ENCODE measurements at regions not wholly inside any gene's neighbourhood (a gene's known extent, or its start where the extent isn't known, plus 50 kb on each side); places are given as distances from the start of the nearest gene placed in this dataset.
"Not testable (repeated sequence)": the region's sequence is repeated elsewhere in the genome, so short reads cannot be mapped to it uniquely, and the experiment has no call there.

DNA sequence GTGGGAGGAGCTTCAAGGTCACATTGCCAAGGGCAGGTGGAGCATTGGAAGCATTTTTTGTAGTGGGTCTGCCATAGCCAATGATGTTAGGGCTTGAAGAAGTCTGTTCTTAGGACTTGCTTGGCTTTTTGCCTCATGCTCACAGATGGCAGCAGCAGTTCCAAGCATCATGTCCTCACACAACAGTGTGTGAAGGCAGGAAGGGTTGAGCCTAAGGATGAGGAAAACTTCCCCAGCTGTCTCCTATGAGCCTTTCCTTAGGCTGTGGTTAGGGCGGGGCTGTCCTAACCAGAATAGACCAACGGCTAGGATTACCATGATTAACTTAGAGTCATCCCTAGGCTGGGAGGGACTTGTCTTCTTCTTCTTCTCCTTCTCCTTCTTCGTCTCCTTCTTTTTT is 76.2 kb upstream of the KCNA1 start:
- no peak for DNase-seq (ENCODE audit: insufficient read length, low spot score)
- FAIRE-seq: no peak

GRCh38 chr12:4842401-4842800 is 67.3 kb upstream of the KCNA1 start:
- peak; percentile 72 for FAIRE-seq
- TF ChIP-seq SPI1 (IDR thresholded peaks at IDR 0.05; ENCODE audit: low read depth, low read length): peak; percentile 84
- DNase-seq (ENCODE audit: insufficient read length, low spot score): not testable (repeated sequence)

More for the DNA sequence above, 76.2 kb upstream of the KCNA1 start:
- no peak for TF ChIP-seq POLR2AphosphoS5 (IDR thresholded peaks at IDR 0.05; ENCODE audit: low read depth, low read length)
- no peak for TF ChIP-seq POLR2A (IDR thresholded peaks at IDR 0.05; ENCODE audit: low read depth, low read length)
- no peak for TF ChIP-seq TAF1 (IDR thresholded peaks at IDR 0.05; ENCODE audit: low read depth, low read length)
- TF ChIP-seq POU2F2 (IDR thresholded peaks at IDR 0.05; ENCODE audit: low read depth, low read length): no peak
- TF ChIP-seq SPI1 (IDR thresholded peaks at IDR 0.05; ENCODE audit: low read depth, low read length): no peak
- no peak for TF ChIP-seq PAX5 (IDR thresholded peaks at IDR 0.05; ENCODE audit: insufficient read depth, low read length, severe bottlenecking)

- TF ChIP-seq TAF1 (IDR thresholded peaks at IDR 0.05; ENCODE audit: low read depth, low read length) (no peak), POU2F2 (IDR thresholded peaks at IDR 0.05; ENCODE audit: low read depth, low read length) (no peak), PAX5 (IDR thresholded peaks at IDR 0.05; ENCODE audit: insufficient read depth, low read length, severe bottlenecking) (no peak), SPI1 (IDR thresholded peaks at IDR 0.05; ENCODE audit: low read depth, low read length) (no peak), POLR2AphosphoS5 (IDR thresholded peaks at IDR 0.05; ENCODE audit: low read depth, low read length) (no peak), POLR2A (IDR thresholded peaks at IDR 0.05; ENCODE audit: low read depth, low read length) (no peak)
- FAIRE-seq: no peak
These were observed 65.8 kb upstream of the KCNA1 start for GRCh38 chr12:4843907-4844306.

DNA sequence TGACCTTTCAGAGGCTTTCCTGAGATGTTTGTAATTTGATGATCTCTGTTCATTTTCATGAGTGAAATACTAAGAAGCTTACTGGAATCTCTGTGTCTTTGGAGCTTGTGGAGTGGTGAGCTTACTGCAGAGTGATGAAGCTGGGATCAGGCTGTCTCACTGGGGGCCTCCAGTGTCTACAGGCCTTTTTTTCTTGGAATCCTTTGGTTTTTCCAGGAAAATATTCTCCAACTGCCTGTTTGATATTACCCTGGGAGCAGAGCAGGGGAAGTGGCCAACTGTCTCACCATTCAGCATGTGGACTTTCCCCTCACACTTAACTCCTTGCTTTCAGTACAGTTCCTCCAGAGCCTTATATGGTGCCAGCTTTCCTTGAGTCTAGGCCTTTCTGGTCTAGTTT is 62.0 kb upstream of the KCNA1 start:
- no peak for TF ChIP-seq POLR2A (IDR thresholded peaks at IDR 0.05; ENCODE audit: low read depth, low read length)
- no peak for TF ChIP-seq POU2F2 (IDR thresholded peaks at IDR 0.05; ENCODE audit: low read depth, low read length)
- TF ChIP-seq TAF1 (IDR thresholded peaks at IDR 0.05; ENCODE audit: low read depth, low read length): no peak
- no peak for TF ChIP-seq PAX5 (IDR thresholded peaks at IDR 0.05; ENCODE audit: insufficient read depth, low read length, severe bottlenecking)
- no peak for TF ChIP-seq SPI1 (IDR thresholded peaks at IDR 0.05; ENCODE audit: low read depth, low read length)
- FAIRE-seq (no peak), DNase-seq (ENCODE audit: insufficient read length, low spot score) (no peak)

More at GRCh38 chr12:4843907-4844306, 65.8 kb upstream of the KCNA1 start:
- no peak for DNase-seq (ENCODE audit: insufficient read length, low spot score)

- TF ChIP-seq POLR2AphosphoS5 (IDR thresholded peaks at IDR 0.05; ENCODE audit: low read depth, low read length) (no peak), POU2F2 (IDR thresholded peaks at IDR 0.05; ENCODE audit: low read depth, low read length) (no peak), PAX5 (IDR thresholded peaks at IDR 0.05; ENCODE audit: insufficient read depth, low read length, severe bottlenecking) (no peak), POLR2A (IDR thresholded peaks at IDR 0.05; ENCODE audit: low read depth, low read length) (no peak), TAF1 (IDR thresholded peaks at IDR 0.05; ENCODE audit: low read depth, low read length) (no peak)
- no peak for FAIRE-seq
- DNase-seq (ENCODE audit: insufficient read length, low spot score): no peak
These were observed 60.6 kb upstream of the KCNA1 start for GRCh38 chr12:4849115-4849541.

- FAIRE-seq: no peak
- no peak for DNase-seq (ENCODE audit: insufficient read length, low spot score)
- TF ChIP-seq POU2F2 (IDR thresholded peaks at IDR 0.05; ENCODE audit: low read depth, low read length) (no peak), TAF1 (IDR thresholded peaks at IDR 0.05; ENCODE audit: low read depth, low read length) (no peak), POLR2A (IDR thresholded peaks at IDR 0.05; ENCODE audit: low read depth, low read length) (no peak), POLR2AphosphoS5 (IDR thresholded peaks at IDR 0.05; ENCODE audit: low read depth, low read length) (no peak), SPI1 (IDR thresholded peaks at IDR 0.05; ENCODE audit: low read depth, low read length) (no peak), PAX5 (IDR thresholded peaks at IDR 0.05; ENCODE audit: insufficient read depth, low read length, severe bottlenecking) (no peak)
These were observed 59.8 kb upstream of the KCNA1 start for GRCh38 chr12:4849795-4850345.

GRCh38 chr12:4850857-4851380 is 58.8 kb upstream of the KCNA1 start:
- TF ChIP-seq POLR2AphosphoS5 (IDR thresholded peaks at IDR 0.05; ENCODE audit: low read depth, low read length) (no peak), POLR2A (IDR thresholded peaks at IDR 0.05; ENCODE audit: low read depth, low read length) (no peak), TAF1 (IDR thresholded peaks at IDR 0.05; ENCODE audit: low read depth, low read length) (no peak), POU2F2 (IDR thresholded peaks at IDR 0.05; ENCODE audit: low read depth, low read length) (no peak), PAX5 (IDR thresholded peaks at IDR 0.05; ENCODE audit: insufficient read depth, low read length, severe bottlenecking) (no peak), SPI1 (IDR thresholded peaks at IDR 0.05; ENCODE audit: low read depth, low read length) (no peak)
- no peak for FAIRE-seq

DNA sequence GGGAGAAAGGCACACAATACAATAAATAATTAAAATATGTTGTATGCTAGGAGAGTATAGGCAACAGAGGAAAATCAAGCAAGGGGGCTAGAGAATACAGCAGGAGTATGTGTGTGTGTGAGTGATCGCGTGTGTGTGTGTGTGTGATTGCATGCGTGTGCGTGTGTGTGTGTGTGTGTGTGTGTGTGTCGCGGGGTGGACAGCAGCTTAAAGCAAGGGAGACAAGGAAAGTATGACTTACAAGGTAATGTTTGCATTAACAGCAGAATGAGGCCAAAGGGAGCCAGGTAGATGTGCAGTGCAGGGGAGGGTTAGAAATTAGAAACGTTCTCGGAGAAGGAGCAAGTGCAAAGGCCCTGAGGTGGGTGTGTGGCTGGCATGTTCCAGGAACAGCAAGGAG is 57.4 kb upstream of the KCNA1 start:
- DNase-seq (ENCODE audit: insufficient read length, low spot score): no peak
- TF ChIP-seq TAF1 (IDR thresholded peaks at IDR 0.05; ENCODE audit: low read depth, low read length) (no peak), POU2F2 (IDR thresholded peaks at IDR 0.05; ENCODE audit: low read depth, low read length) (no peak), POLR2AphosphoS5 (IDR thresholded peaks at IDR 0.05; ENCODE audit: low read depth, low read length) (no peak), POLR2A (IDR thresholded peaks at IDR 0.05; ENCODE audit: low read depth, low read length) (no peak), SPI1 (IDR thresholded peaks at IDR 0.05; ENCODE audit: low read depth, low read length) (no peak), PAX5 (IDR thresholded peaks at IDR 0.05; ENCODE audit: insufficient read depth, low read length, severe bottlenecking) (no peak)
- no peak for FAIRE-seq

More at GRCh38 chr12:4850857-4851380, 58.8 kb upstream of the KCNA1 start:
- DNase-seq (ENCODE audit: insufficient read length, low spot score): no peak

GRCh38 chr12:4852911-4853310 is 56.8 kb upstream of the KCNA1 start:
- TF ChIP-seq TAF1 (IDR thresholded peaks at IDR 0.05; ENCODE audit: low read depth, low read length): no peak
- TF ChIP-seq POLR2A (IDR thresholded peaks at IDR 0.05; ENCODE audit: low read depth, low read length): no peak
- no peak for TF ChIP-seq POLR2AphosphoS5 (IDR thresholded peaks at IDR 0.05; ENCODE audit: low read depth, low read length)
- TF ChIP-seq SPI1 (IDR thresholded peaks at IDR 0.05; ENCODE audit: low read depth, low read length): no peak
- TF ChIP-seq PAX5 (IDR thresholded peaks at IDR 0.05; ENCODE audit: insufficient read depth, low read length, severe bottlenecking): no peak
- no peak for TF ChIP-seq POU2F2 (IDR thresholded peaks at IDR 0.05; ENCODE audit: low read depth, low read length)
- no peak for FAIRE-seq
- no peak for DNase-seq (ENCODE audit: insufficient read length, low spot score)
